ENCODE measurements at regions not wholly inside any gene's neighbourhood (a gene's known extent, or its start where the extent isn't known, plus 50 kb on each side); places are given as distances from the start of the nearest gene placed in this dataset.

- no peak for TF ChIP-seq GATA2 (CRISPR knock-in tag; IDR thresholded peaks at IDR 0.05)
- no peak for TF ChIP-seq CTCF (IDR thresholded peaks at IDR 0.05)
- no peak for TF ChIP-seq MXI1 (IDR thresholded peaks at IDR 0.05; ENCODE audit: low read depth, low read length)
- no peak for TF ChIP-seq RXRA (IDR thresholded peaks at IDR 0.05; ENCODE audit: borderline replicate concordance, low read depth)
- TF ChIP-seq RCOR1 (IDR thresholded peaks at IDR 0.05; ENCODE audit: low read length), result no peak
- TF ChIP-seq POLR2AphosphoS5 (IDR thresholded peaks at IDR 0.05; ENCODE audit: low read depth, low read length), result no peak
- TF ChIP-seq ZBTB33 (IDR thresholded peaks at IDR 0.05; ENCODE audit: borderline replicate concordance, low read depth), result no peak
- TF ChIP-seq NFIC (IDR thresholded peaks at IDR 0.05; ENCODE audit: borderline replicate concordance), result no peak
- TF ChIP-seq EZH2phosphoT487 (IDR thresholded peaks at IDR 0.05; ENCODE audit: borderline replicate concordance, low read depth), result no peak
- no peak for TF ChIP-seq FOXM1 (IDR thresholded peaks at IDR 0.05; ENCODE audit: low read depth)
- no peak for TF ChIP-seq RFX5 (IDR thresholded peaks at IDR 0.05; ENCODE audit: low read length)
- TF ChIP-seq MEF2A (IDR thresholded peaks at IDR 0.05; ENCODE audit: borderline replicate concordance, low read depth), result no peak
- POLR2A ChIA-PET, result no interaction called here
- CTCF ChIA-PET, result no interaction called here
- H3K79me2 ChIP-seq (ENCODE audit: insufficient read depth), result no peaks in the 10 kb centered on the region
- H2AFZ ChIP-seq (ENCODE audit: low read depth), result no peak overlapping the region
- H3K9me3 ChIP-seq, result no peaks in the 10 kb centered on the region
- no peaks in the 10 kb centered on the region for H3K9me2 ChIP-seq
- 53% methylated on average over 12 of the region's 14 CpGs for WGBS (ENCODE audit: low lambda C conversion rate)
- H3K27me3 ChIP-seq (ENCODE audit: insufficient read depth), result no peaks in the 10 kb centered on the region
- H3F3A ChIP-seq (replicated peaks; ENCODE audit: insufficient read depth), result no peaks in the 10 kb centered on the region
- no peaks in the 10 kb centered on the region for H3K36me3 ChIP-seq (replicated peaks in 1 of 2; ENCODE audit: control insufficient read depth in 1 of 2, insufficient read depth in 2 of 2, low read length in 1 of 2)
- H3K4me2 ChIP-seq, result no peak overlapping the region
- no peak for DNase-seq
- no peaks in the 10 kb centered on the region; a peak in 1 of 4 replicates for H3K4me1 ChIP-seq (ENCODE audit: control insufficient read depth in 1 of 2, insufficient read depth in 2 of 2, low read depth in 1 of 2, low read length in 1 of 2)
- H3K9ac ChIP-seq, result no peak overlapping the region
- no peak overlapping the region for H3K4me3 ChIP-seq (ENCODE audit: low read depth in 2 of 2, low read length in 1 of 2)
- H3K27ac ChIP-seq (ENCODE audit: low read depth in 2 of 2, low read length in 1 of 2), result no peak overlapping the region
- no peaks in the 10 kb centered on the region for H4K20me1 ChIP-seq (ENCODE audit: insufficient read depth)
Observed at GRCh38 chr14:101464984-101465794, 96.1 kb upstream of the DIO3 start.

DNA sequence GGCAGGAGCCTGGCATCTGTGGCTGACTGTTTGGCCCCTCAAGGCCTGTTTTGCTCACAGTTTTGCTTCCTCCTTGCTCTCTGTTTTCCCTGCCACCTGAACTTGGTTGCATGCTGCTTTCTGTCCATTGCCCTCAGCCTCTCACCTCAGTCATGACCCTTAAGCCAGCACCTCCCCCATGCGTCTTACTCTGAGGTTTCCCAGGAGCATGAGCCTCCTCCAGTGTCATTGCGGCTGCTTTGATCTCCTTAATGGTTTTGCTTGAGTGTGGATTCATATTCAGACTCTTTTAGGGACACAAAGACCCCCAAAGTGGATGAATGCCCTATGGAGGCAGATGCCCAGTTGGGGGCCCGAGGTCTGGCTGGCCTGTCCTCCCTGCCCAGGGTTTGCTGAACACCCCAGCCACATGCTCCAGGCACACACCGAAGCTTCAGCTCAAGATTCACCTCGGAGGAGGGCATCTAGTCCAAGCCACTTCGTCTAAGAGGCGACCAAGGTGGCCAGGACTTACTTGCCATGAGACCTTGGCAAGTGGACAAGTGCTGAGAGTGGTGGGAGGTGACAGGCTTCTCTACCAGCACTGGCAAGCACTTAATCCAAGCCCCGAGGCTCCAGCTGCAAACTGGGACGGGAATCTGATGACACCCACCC lies 95.4 kb upstream of the DIO3 start:
- Histone ChIP-seq H3K4me2 (no peak overlapping the region), H2AFZ (ENCODE audit: low read depth) (no peak overlapping the region), H3K9me3 (no peaks in the 10 kb centered on the region), H3K9ac (no peak overlapping the region), H3K36me3 (replicated peaks in 1 of 2; ENCODE audit: control insufficient read depth in 1 of 2, insufficient read depth in 2 of 2, low read length in 1 of 2) (no peaks in the 10 kb centered on the region), H3K27ac (ENCODE audit: low read depth in 2 of 2, low read length in 1 of 2) (no peak overlapping the region), H3F3A (replicated peaks; ENCODE audit: insufficient read depth) (no peaks in the 10 kb centered on the region), H3K4me1 (ENCODE audit: control insufficient read depth in 1 of 2, insufficient read depth in 2 of 2, low read depth in 1 of 2, low read length in 1 of 2) (no peaks in the 10 kb centered on the region; a peak in 1 of 4 replicates), H4K20me1 (ENCODE audit: insufficient read depth) (no peaks in the 10 kb centered on the region), H3K4me3 (ENCODE audit: low read depth in 2 of 2, low read length in 1 of 2) (no peak overlapping the region), H3K9me2 (no peaks in the 10 kb centered on the region), H3K27me3 (ENCODE audit: insufficient read depth) (no peaks in the 10 kb centered on the region), H3K79me2 (ENCODE audit: insufficient read depth) (no peaks in the 10 kb centered on the region)
- CTCF ChIA-PET, result no interaction called here
- POLR2A ChIA-PET, result no interaction called here
- no peak for DNase-seq
- WGBS (ENCODE audit: low lambda C conversion rate), result 31% methylated on average over 9 of the region's 9 CpGs
- no peak for TF ChIP-seq NRF1 (IDR thresholded peaks at IDR 0.05; ENCODE audit: low read depth, low read length)

Measured in SK-N-SH (cell line).